IMR-90 (cell line): ENCODE measurements at regions not wholly inside any gene's neighbourhood (a gene's known extent, or its start where the extent isn't known, plus 50 kb on each side); places are given as distances from the start of the nearest gene placed in this dataset.
"Not testable (repeated sequence)": the region's sequence is repeated elsewhere in the genome, so short reads cannot be mapped to it uniquely, and the experiment has no call there.

ENCODE experiments used
- CTCF ChIP-seq: conservative IDR thresholded peaks from 2 replicates; pipeline ENCODE4 v1.5.1; 2012; ENCODE audit warnings: mild to moderate bottlenecking, low read depth, low read length, improper control_type of control experiment
- POLR2A ChIP-seq: IDR thresholded peaks from 2 replicates; pipeline ENCODE4 v1.6.1; 2012; ENCODE audit warnings: mild to moderate bottlenecking, low read depth, low read length
- RCOR1 ChIP-seq: IDR thresholded peaks from 2 replicates; pipeline ENCODE4 v1.6.1; 2012; ENCODE audit warnings: mild to moderate bottlenecking, low read length, improper control_type of control experiment; ENCODE audit not compliant: insufficient replicate concordance
- USF2 ChIP-seq: fragments of 150-350 bp; IDR thresholded peaks from 2 replicates; pipeline ENCODE4 v1.6.1; 2017; ENCODE audit warnings: mild to moderate bottlenecking, antibody characterized with exemption, low read length, low read depth

- not testable (repeated sequence) for TF ChIP-seq CTCF, RCOR1, POLR2A, USF2
These were observed 137.2 kb upstream of the APC start for GRCh38 chr5:112600510-112600909.
